Urothelium cell line (cell line): ENCODE measurements at regions not wholly inside any gene's neighbourhood (a gene's known extent, or its start where the extent isn't known, plus 50 kb on each side); places are given as distances from the start of the nearest gene placed in this dataset.
A peak's percentile ranks its signal among the peaks of the same experiment; 100 is the strongest.

Source experiments
- DNase-seq: peaks from one replicate; pipeline ENCODE4 v3.0.0; 2011; ENCODE audit warnings: low spot score, mixed read lengths
- FAIRE-seq: peaks from 2 replicates; lab custom pipeline; 2011; peaks lifted over from hg19 to GRCh38; lab: Jason Lieb, UNC

GRCh38 chr16:24414534-24414933 lies 124.8 kb upstream of the RBBP6 start:
- no peak for DNase-seq
- FAIRE-seq: no peak

GRCh38 chr16:24418733-24419132 lies 120.6 kb upstream of the RBBP6 start:
- no peak for DNase-seq
- FAIRE-seq: no peak

- FAIRE-seq (no peak), DNase-seq (no peak)
Observed at GRCh38 chr16:24423312-24423711, 116.1 kb upstream of the RBBP6 start.

- DNase-seq: no peak
- no peak for FAIRE-seq
Observed at GRCh38 chr16:24424364-24424763, 115.0 kb upstream of the RBBP6 start.

GRCh38 chr16:24427840-24428239 lies 111.5 kb upstream of the RBBP6 start:
- FAIRE-seq (no peak), DNase-seq (no peak)

- no peak for DNase-seq
- FAIRE-seq: no peak
Observed at GRCh38 chr16:24428756-24429155, 110.6 kb upstream of the RBBP6 start.

- FAIRE-seq: no peak
- peak; percentile 73 for DNase-seq
Observed at GRCh38 chr16:24430954-24431760, 108.2 kb upstream of the RBBP6 start.

- no peak for DNase-seq
- no peak for FAIRE-seq
Observed at GRCh38 chr16:24433706-24434105, 105.7 kb upstream of the RBBP6 start.

GRCh38 chr16:24440306-24440705 lies 99.1 kb upstream of the RBBP6 start:
- FAIRE-seq (no peak), DNase-seq (no peak)

GRCh38 chr16:24442631-24443030 lies 96.7 kb upstream of the RBBP6 start:
- no peak for FAIRE-seq
- DNase-seq: no peak

GRCh38 chr16:24445216-24445615 lies 94.2 kb upstream of the RBBP6 start:
- no peak for DNase-seq
- no peak for FAIRE-seq

GRCh38 chr16:24446189-24446588 lies 93.2 kb upstream of the RBBP6 start:
- no peak for FAIRE-seq

GRCh38 chr16:24452724-24453123 lies 86.6 kb upstream of the RBBP6 start:
- FAIRE-seq (no peak), DNase-seq (no peak)

More at GRCh38 chr16:24446189-24446588, 93.2 kb upstream of the RBBP6 start:
- peak; percentile 41 for DNase-seq

GRCh38 chr16:24463196-24463945 lies 76.0 kb upstream of the RBBP6 start:
- FAIRE-seq (no peak), DNase-seq (no peak)

GRCh38 chr16:24471561-24472350 lies 67.6 kb upstream of the RBBP6 start:
- DNase-seq (no peak), FAIRE-seq (no peak)

GRCh38 chr16:24477492-24477891 lies 61.9 kb upstream of the RBBP6 start:
- DNase-seq (no peak), FAIRE-seq (no peak)

GRCh38 chr16:24478401-24478800 lies 61.0 kb upstream of the RBBP6 start:
- FAIRE-seq: no peak
- no peak for DNase-seq

- DNase-seq (no peak), FAIRE-seq (no peak)
Observed at GRCh38 chr16:24482681-24483202, 56.6 kb upstream of the RBBP6 start.

- FAIRE-seq (no peak), DNase-seq (no peak)
Observed at GRCh38 chr16:24488045-24488444, 51.3 kb upstream of the RBBP6 start.
